T-cell (primary cell): ENCODE measurements at regions not wholly inside any gene's neighbourhood (a gene's known extent, or its start where the extent isn't known, plus 50 kb on each side); places are given as distances from the start of the nearest gene placed in this dataset.

ENCODE experiments used
- ATAC-seq, 4 experiments: fragments of 200-7000 bp in 3 of 4; fragments of 150-1000 bp in 1 of 4; cut with Tn5 transposase; replicated peaks in 1 of 4; 1 replicate in 3 of 4; 2 replicates in 1 of 4; pipeline ENCODE4 v1.10.0; 2021; ENCODE audit warnings: moderate library complexity in 3 of 4, mild to moderate bottlenecking in 2 of 4, moderate number of reproducible peaks in 1 of 4
- CTCF ChIA-PET, 2 donors: fragments of 300-600 bp; sonication (Branson Sonifier 250); formaldehyde crosslinking; loops; one replicate each; lab custom pipeline; 2022; ENCODE audit warnings: antibody characterized with exemption in 2 of 2; lab: Charles Lee
- POLR2A ChIA-PET, 2 donors: fragments of 300-600 bp; sonication (Branson Sonifier 250); formaldehyde crosslinking; loops; one replicate each; lab custom pipeline; 2022; ENCODE audit warnings: antibody characterized with exemption in 2 of 2; lab: Charles Lee
- DNase-seq, 35 experiments: peaks; one replicate each; pipeline versions ENCODE4 v3.0.0 to v3.0.0-alpha.2; 2013 to 2023
- H3K27ac ChIP-seq: one replicate; pipeline ENCODE4 v1.5.1; 2013; ENCODE audit warnings: low read length
- H3K27me3 ChIP-seq, 2 experiments: replicated peaks in 1 of 2; 1 replicate in 1 of 2; 2 replicates in 1 of 2; pipeline versions ENCODE4 v1.6.1 to v1.7.0; 2013; ENCODE audit warnings: low read length in 1 of 2, mixed read lengths in 1 of 2; ENCODE audit not compliant: control insufficient read depth in 2 of 2, insufficient read depth in 2 of 2; ENCODE audit errors: extremely low read depth in 1 of 2
- H3K36me3 ChIP-seq, 2 donors: 1 replicate in 1 of 2; 2 replicates in 1 of 2; pipeline versions ENCODE4 v1.6.1 to v1.7.0; 2013; ENCODE audit warnings: low read length in 1 of 2; ENCODE audit not compliant: control insufficient read depth in 2 of 2, insufficient read depth in 1 of 2; ENCODE audit errors: extremely low read depth in 1 of 2
- H3K4me1 ChIP-seq, 2 experiments: 1 replicate in 1 of 2; 2 replicates in 1 of 2; pipeline versions ENCODE4 v1.6.1 to v1.7.0; 2013; ENCODE audit warnings: low read length in 2 of 2, mixed read lengths in 1 of 2; ENCODE audit not compliant: insufficient read depth in 2 of 2, control insufficient read depth in 1 of 2; ENCODE audit errors: extremely low read depth in 1 of 2
- H3K4me3 ChIP-seq, 2 donors: 1 replicate in 1 of 2; 2 replicates in 1 of 2; pipeline versions ENCODE4 v1.5.1 to v1.7.0; 2013; ENCODE audit warnings: mild to moderate bottlenecking in 2 of 2, low read length in 1 of 2, moderate library complexity in 1 of 2; ENCODE audit not compliant: control insufficient read depth in 1 of 2; ENCODE audit errors: extremely low read depth in 1 of 2
- H3K9me3 ChIP-seq: 2 replicates; pipeline ENCODE4 v1.7.0; 2013
- H3K27ac Mint-ChIP-seq, 2 donors: one replicate each; pipeline ENCODE4 v1.8.0; 2020 to 2021; ENCODE audit warnings: mild to moderate bottlenecking in 2 of 2, mixed read lengths in 2 of 2
- H3K27me3 Mint-ChIP-seq, 2 donors: one replicate each; pipeline ENCODE4 v1.8.0; 2021 to 2022; ENCODE audit warnings: mixed read lengths in 2 of 2
- H3K36me3 Mint-ChIP-seq: one replicate; pipeline ENCODE4 v1.8.0; 2021; ENCODE audit warnings: mixed read lengths
- H3K4me1 Mint-ChIP-seq, 3 donors: one replicate each; pipeline ENCODE4 v1.8.0; 2020 to 2022; ENCODE audit warnings: mixed read lengths in 3 of 3, mild to moderate bottlenecking in 1 of 3
- H3K4me3 Mint-ChIP-seq, 3 donors: one replicate each; pipeline ENCODE4 v1.8.0; 2020 to 2022; ENCODE audit warnings: mild to moderate bottlenecking in 3 of 3, mixed read lengths in 3 of 3, moderate library complexity in 3 of 3
- H3K9me3 Mint-ChIP-seq, 3 donors: one replicate each; pipeline ENCODE4 v1.8.0; 2020 to 2022; ENCODE audit warnings: mixed read lengths in 3 of 3
- WGBS: methylation state at CpG from one replicate; pipeline ENCODE4 v1.1.5; 2013; ENCODE audit warnings: missing lambda C conversion rate; ENCODE audit not compliant: insufficient coverage; 5-methylcytosine and 5-hydroxymethylcytosine counted together

GRCh38 chr6:22444330-22444729 is 125.0 kb upstream of the HDGFL1 start:
- no peak overlapping the region for H3K4me3 Mint-ChIP-seq
- peaks cover 0 to 9% (median 0%) of the 10 kb centered on the region in 3 donors for H3K9me3 Mint-ChIP-seq
- no peak overlapping the region for H3K27ac ChIP-seq
- POLR2A ChIA-PET, result no interaction called here
- H3K4me3 ChIP-seq, result no peak overlapping the region
- no peaks in the 10 kb centered on the region for H3K4me1 Mint-ChIP-seq
- no peaks in the 10 kb centered on the region for H3K4me1 ChIP-seq
- H3K27ac Mint-ChIP-seq, result no peak overlapping the region
- no peaks in the 10 kb centered on the region for H3K36me3 ChIP-seq
- no peaks in the 10 kb centered on the region for H3K9me3 ChIP-seq
- WGBS, result no CpG with 5 or more reads among the region's 3 CpGs
- no peaks in the 10 kb centered on the region for H3K36me3 Mint-ChIP-seq
- DNase-seq (no peak), ATAC-seq (no peak)
- CTCF ChIA-PET, result no interaction called here
- no peaks in the 10 kb centered on the region for H3K27me3 ChIP-seq
- no peaks in the 10 kb centered on the region for H3K27me3 Mint-ChIP-seq

GRCh38 chr6:22445946-22446345 is 123.4 kb upstream of the HDGFL1 start:
- Mint-ChIP-seq H3K4me3 (no peak overlapping the region), H3K27me3 (no peaks in the 10 kb centered on the region), H3K36me3 (no peaks in the 10 kb centered on the region), H3K27ac (no peak overlapping the region), H3K4me1 (no peaks in the 10 kb centered on the region), H3K9me3 (peaks cover 0 to 6% (median 0%) of the 10 kb centered on the region in 3 donors)
- no CpG with 5 or more reads among the region's 2 CpGs for WGBS
- Histone ChIP-seq H3K27ac (no peak overlapping the region), H3K9me3 (no peaks in the 10 kb centered on the region), H3K4me1 (no peaks in the 10 kb centered on the region), H3K36me3 (no peaks in the 10 kb centered on the region), H3K27me3 (no peaks in the 10 kb centered on the region), H3K4me3 (no peak overlapping the region)
- ATAC-seq (no peak), DNase-seq (no peak)
- CTCF ChIA-PET, result no interaction called here
- POLR2A ChIA-PET, result no interaction called here

- Mint-ChIP-seq H3K27ac (no peak overlapping the region), H3K9me3 (peaks cover 0 to 5% (median 0%) of the 10 kb centered on the region in 3 donors), H3K36me3 (no peaks in the 10 kb centered on the region), H3K4me3 (no peak overlapping the region), H3K27me3 (no peaks in the 10 kb centered on the region), H3K4me1 (no peaks in the 10 kb centered on the region)
- Histone ChIP-seq H3K27me3 (no peaks in the 10 kb centered on the region), H3K27ac (no peak overlapping the region), H3K4me1 (no peaks in the 10 kb centered on the region), H3K9me3 (no peaks in the 10 kb centered on the region), H3K36me3 (no peaks in the 10 kb centered on the region), H3K4me3 (no peak overlapping the region)
- DNase-seq (no peak), ATAC-seq (no peak)
- ChIA-PET CTCF (interaction anchor here in 1 of 2 donors (0.6 kb wide), 1 partner anchor 232 kb away, joined by 3 read pairs; no protein-coding TSS in a partner anchor), POLR2A (no interaction called here)
- WGBS, result 78% methylated on average over 6 of the region's 16 CpGs
These were observed 121.8 kb upstream of the HDGFL1 start for GRCh38 chr6:22447249-22448196.

GRCh38 chr6:22448291-22448711 is 121.1 kb upstream of the HDGFL1 start:
- no peak overlapping the region for H3K27ac ChIP-seq
- H3K36me3 ChIP-seq, result no peaks in the 10 kb centered on the region
- H3K4me1 ChIP-seq, result no peaks in the 10 kb centered on the region
- ChIA-PET POLR2A (no interaction called here), CTCF (no interaction called here)
- Mint-ChIP-seq H3K27ac (no peak overlapping the region), H3K4me3 (no peak overlapping the region), H3K4me1 (no peaks in the 10 kb centered on the region), H3K36me3 (no peaks in the 10 kb centered on the region), H3K9me3 (peaks cover 0 to 5% (median 0%) of the 10 kb centered on the region in 3 donors), H3K27me3 (no peaks in the 10 kb centered on the region)
- no peak for ATAC-seq
- no peak for DNase-seq
- no peaks in the 10 kb centered on the region for H3K9me3 ChIP-seq
- H3K27me3 ChIP-seq, result no peaks in the 10 kb centered on the region
- H3K4me3 ChIP-seq, result no peak overlapping the region
- 100% methylated on average over 2 of the region's 6 CpGs for WGBS

- H3K36me3 Mint-ChIP-seq, result no peaks in the 10 kb centered on the region
- Histone ChIP-seq H3K27ac (no peak overlapping the region), H3K9me3 (no peaks in the 10 kb centered on the region), H3K4me3 (no peak overlapping the region), H3K36me3 (no peaks in the 10 kb centered on the region), H3K4me1 (no peaks in the 10 kb centered on the region), H3K27me3 (no peaks in the 10 kb centered on the region)
- no peaks in the 10 kb centered on the region for H3K4me1 Mint-ChIP-seq
- DNase-seq, result no peak
- POLR2A ChIA-PET, result interaction anchor here in 1 of 2 donors (0.5 kb wide), 1 partner anchor 10 kb away, joined by 3 read pairs; no protein-coding TSS in a partner anchor
- H3K27ac Mint-ChIP-seq, result no peak overlapping the region
- no peak for ATAC-seq
- H3K9me3 Mint-ChIP-seq, result peaks cover 0 to 8% (median 2%) of the 10 kb centered on the region in 3 donors
- no peaks in the 10 kb centered on the region for H3K27me3 Mint-ChIP-seq
- H3K4me3 Mint-ChIP-seq, result no peak overlapping the region
- 57% methylated on average over 1 of the region's 7 CpGs for WGBS
- CTCF ChIA-PET, result no interaction called here
These were observed 117.4 kb upstream of the HDGFL1 start for GRCh38 chr6:22451962-22452361.

- Histone ChIP-seq H3K4me3 (no peak overlapping the region), H3K36me3 (no peaks in the 10 kb centered on the region), H3K27me3 (no peaks in the 10 kb centered on the region), H3K9me3 (no peaks in the 10 kb centered on the region), H3K27ac (no peak overlapping the region), H3K4me1 (no peaks in the 10 kb centered on the region)
- ATAC-seq (no peak), DNase-seq (no peak)
- ChIA-PET CTCF (no interaction called here), POLR2A (no interaction called here)
- peaks cover 0 to 4% (median 2%) of the 10 kb centered on the region in 3 donors for H3K9me3 Mint-ChIP-seq
- WGBS, result no CpG with 5 or more reads among the region's 1 CpG
- H3K27ac Mint-ChIP-seq, result no peak overlapping the region
- H3K36me3 Mint-ChIP-seq, result no peaks in the 10 kb centered on the region
- H3K4me3 Mint-ChIP-seq, result no peak overlapping the region
- no peaks in the 10 kb centered on the region for H3K27me3 Mint-ChIP-seq
- no peaks in the 10 kb centered on the region for H3K4me1 Mint-ChIP-seq
These were observed 114.0 kb upstream of the HDGFL1 start for GRCh38 chr6:22455378-22455777.
